ENCODE measurements at regions not wholly inside any gene's neighbourhood (a gene's known extent, or its start where the extent isn't known, plus 50 kb on each side); places are given as distances from the start of the nearest gene placed in this dataset.

DNA sequence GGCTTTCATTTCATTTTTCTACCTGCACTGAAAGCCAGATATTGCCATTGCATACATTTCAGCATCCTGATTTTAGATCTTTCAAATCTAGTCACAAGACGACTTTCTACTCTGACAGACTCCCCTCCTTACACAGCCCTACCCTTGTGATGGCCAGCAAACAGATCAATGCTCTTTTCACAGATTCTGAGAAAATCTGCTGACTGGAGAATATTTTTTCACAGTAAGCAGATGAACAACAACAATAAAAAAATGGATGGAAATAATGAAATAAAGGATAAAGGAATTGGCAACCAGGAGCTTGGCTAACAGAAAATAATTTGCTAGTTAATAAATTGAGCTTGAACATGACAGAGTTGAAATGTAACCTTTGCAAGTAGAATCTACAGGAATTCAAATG is 527.2 kb downstream of the IRS1 start:
- no TSS peak for BruUV-seq (replicated peaks)

GRCh38 chr2:226270285-226271058 is 529.1 kb downstream of the IRS1 start:
- BruUV-seq (replicated peaks), result no TSS peak
- Histone ChIP-seq H3K4me3 (ENCODE audit: low read depth in 2 of 2, low read length in 2 of 2) (no peak overlapping the region), H3K4me1 (ENCODE audit: control insufficient read depth, insufficient read depth, low read length) (no peaks in the 10 kb centered on the region), H3K9me3 (ENCODE audit: control insufficient read depth, insufficient read depth, low read depth, low read length) (no peaks in the 10 kb centered on the region), H3K27me3 (ENCODE audit: control insufficient read depth, insufficient read depth, low read length) (no peaks in the 10 kb centered on the region), H3K27ac (ENCODE audit: low read length) (no peak overlapping the region), H3K36me3 (ENCODE audit: control insufficient read depth, insufficient read depth, low read length) (no peaks in the 10 kb centered on the region)
- intact Hi-C loops (cut with micrococcal nuclease; ENCODE audit: unreplicated experiment), result no loop called here
- ChIA-PET POLR2A (no interaction called here), CTCF (no interaction called here)
- TF ChIP-seq REST (IDR thresholded peaks at IDR 0.05; ENCODE audit: insufficient read depth in 1 of 2, low read depth in 2 of 2, low read length in 1 of 2) (no peak), SIN3A (IDR thresholded peaks at IDR 0.05; ENCODE audit: borderline replicate concordance, insufficient read depth, low read depth, low read length) (no peak), TCF7L2 (IDR thresholded peaks at IDR 0.05; ENCODE audit: low read depth, low read length) (no peak), CTCF (IDR thresholded peaks at IDR 0.05) (no peak), POLR2AphosphoS5 (IDR thresholded peaks at IDR 0.05; ENCODE audit: low read depth, low read length) (no peak)
- in situ Hi-C loops (cut with HindIII; ENCODE audit: low pct_unique_long_range_greater_than_20kb, low sequenced_read_pairs), result no loop called here
- ATAC-seq, result no peak
- no peak for DNase-seq (ENCODE audit: low read depth, low spot score)

More for the DNA sequence above, 527.2 kb downstream of the IRS1 start:
- Histone ChIP-seq H3K4me1 (ENCODE audit: control insufficient read depth, insufficient read depth, low read length) (no peaks in the 10 kb centered on the region), H3K9me3 (ENCODE audit: control insufficient read depth, insufficient read depth, low read depth, low read length) (no peaks in the 10 kb centered on the region), H3K27ac (ENCODE audit: low read length) (no peak overlapping the region), H3K36me3 (ENCODE audit: control insufficient read depth, insufficient read depth, low read length) (no peaks in the 10 kb centered on the region), H3K27me3 (ENCODE audit: control insufficient read depth, insufficient read depth, low read length) (no peaks in the 10 kb centered on the region), H3K4me3 (ENCODE audit: low read depth in 2 of 2, low read length in 2 of 2) (no peak overlapping the region)
- ChIA-PET POLR2A (no interaction called here), CTCF (no interaction called here)
- intact Hi-C loops (cut with micrococcal nuclease; ENCODE audit: unreplicated experiment) (no loop called here), in situ Hi-C loops (cut with HindIII; ENCODE audit: low pct_unique_long_range_greater_than_20kb, low sequenced_read_pairs) (no loop called here)
- ATAC-seq, result no peak
- DNase-seq (ENCODE audit: low read depth, low spot score), result no peak
- TF ChIP-seq POLR2AphosphoS5 (IDR thresholded peaks at IDR 0.05; ENCODE audit: low read depth, low read length) (no peak), CTCF (IDR thresholded peaks at IDR 0.05) (no peak), TCF7L2 (IDR thresholded peaks at IDR 0.05; ENCODE audit: low read depth, low read length) (no peak), REST (IDR thresholded peaks at IDR 0.05; ENCODE audit: insufficient read depth in 1 of 2, low read depth in 2 of 2, low read length in 1 of 2) (no peak), SIN3A (IDR thresholded peaks at IDR 0.05; ENCODE audit: borderline replicate concordance, insufficient read depth, low read depth, low read length) (no peak)

Data from Panc1 (cell line).